ENCODE measurements at regions not wholly inside any gene's neighbourhood (a gene's known extent, or its start where the extent isn't known, plus 50 kb on each side); places are given as distances from the start of the nearest gene placed in this dataset.
"Not testable (repeated sequence)": the region's sequence is repeated elsewhere in the genome, so short reads cannot be mapped to it uniquely, and the experiment has no call there.

GRCh38 chr1:166305371-166305770, 138.6 kb upstream of the FAM78B start:
- no peak for DNase-seq

GRCh38 chr1:166307261-166308188, 140.7 kb upstream of the FAM78B start:
- DNase-seq, result no peak

GRCh38 chr1:166316306-166316705, 149.5 kb upstream of the FAM78B start:
- DNase-seq, result not testable (repeated sequence)

GRCh38 chr1:166322470-166322869, 155.7 kb upstream of the FAM78B start:
- DNase-seq, result no peak

GRCh38 chr1:166327886-166328285, 161.1 kb upstream of the FAM78B start:
- DNase-seq, result no peak

- DNase-seq, result no peak
These were observed 162.2 kb upstream of the FAM78B start for GRCh38 chr1:166328956-166329355.

- DNase-seq, result no peak
These were observed 163.3 kb upstream of the FAM78B start for GRCh38 chr1:166330096-166330495.

GRCh38 chr1:166338105-166338504, 171.3 kb upstream of the FAM78B start:
- no peak for DNase-seq

GRCh38 chr1:166340709-166341108, 173.9 kb upstream of the FAM78B start:
- DNase-seq, result no peak

- DNase-seq, result no peak
These were observed 176.5 kb upstream of the FAM78B start for GRCh38 chr1:166343276-166343675.

GRCh38 chr1:166350490-166350889, 183.7 kb upstream of the FAM78B start:
- DNase-seq, result no peak

- DNase-seq, result no peak
These were observed 184.9 kb upstream of the FAM78B start for GRCh38 chr1:166351676-166352075.

GRCh38 chr1:166353213-166353612, 186.4 kb upstream of the FAM78B start:
- no peak for DNase-seq

GRCh38 chr1:166354406-166354805, 187.6 kb upstream of the FAM78B start:
- no peak for DNase-seq

GRCh38 chr1:166365081-166365480, 198.3 kb upstream of the FAM78B start:
- DNase-seq, result no peak

- no peak for DNase-seq
These were observed 201.2 kb upstream of the FAM78B start for GRCh38 chr1:166368030-166368429.

GRCh38 chr1:166377896-166378295, 211.1 kb upstream of the FAM78B start:
- no peak for DNase-seq

GRCh38 chr1:166378805-166379204, 212.0 kb upstream of the FAM78B start:
- DNase-seq, result peak; percentile 11

- DNase-seq, result peak; percentile 11
These were observed 212.6 kb upstream of the FAM78B start for GRCh38 chr1:166379447-166379846.

- no peak for DNase-seq
These were observed 216.3 kb upstream of the FAM78B start for GRCh38 chr1:166383137-166383536.

GRCh38 chr1:166383635-166384346, 217.0 kb upstream of the FAM78B start:
- no peak for DNase-seq

- no peak for DNase-seq
These were observed 218.1 kb upstream of the FAM78B start for GRCh38 chr1:166384948-166385347.

GRCh38 chr1:166390366-166391033, 223.7 kb upstream of the FAM78B start:
- no peak for DNase-seq
